Upper lobe of left lung (tissue), 6 donors: ENCODE measurements at regions not wholly inside any gene's neighbourhood (a gene's known extent, or its start where the extent isn't known, plus 50 kb on each side); places are given as distances from the start of the nearest gene placed in this dataset.

Experiments used
- ATAC-seq, 2 donors: fragments of 200-7000 bp; cut with Tn5 transposase; one replicate each; pipeline ENCODE4 v1.9.1; 2022; ENCODE audit warnings: mild to moderate bottlenecking in 2 of 2, moderate library complexity in 2 of 2; ENCODE audit not compliant: low FRiP score in 2 of 2
- DNase-seq, 2 donors: peaks; one replicate each; pipeline ENCODE4 v3.0.0-alpha.2; 2019 to 2020
- H3K27ac ChIP-seq, 4 donors: fragments of 200-600 bp; sonication (generic); one replicate each; pipeline ENCODE4 v1.5.1; 2016 to 2019
- H3K27me3 ChIP-seq, 4 donors: fragments of 200-600 bp; sonication (generic); one replicate each; pipeline ENCODE4 v1.5.1; 2017 to 2019
- H3K36me3 ChIP-seq, 4 donors: fragments of 200-600 bp; sonication (generic); one replicate each; pipeline ENCODE4 v1.5.1; 2016 to 2019
- H3K4me1 ChIP-seq, 4 donors: fragments of 200-600 bp; sonication (generic); one replicate each; pipeline ENCODE4 v1.5.1; 2018 to 2019
- H3K4me3 ChIP-seq, 4 donors: fragments of 200-600 bp; sonication (generic); one replicate each; pipeline ENCODE4 v1.5.1; 2017 to 2019; ENCODE audit warnings: mild to moderate bottlenecking in 2 of 4, moderate library complexity in 1 of 4
- H3K9me3 ChIP-seq, 4 donors: fragments of 200-600 bp; sonication (generic); one replicate each; pipeline ENCODE4 v1.5.1; 2018 to 2019
- EP300 ChIP-seq, 4 donors: sonication (generic); formaldehyde crosslinking; IDR thresholded peaks; one replicate each; pipeline ENCODE4 v1.5.1; 2017; ENCODE audit warnings: antibody characterized with exemption in 4 of 4, control low read depth in 2 of 4
- POLR2A ChIP-seq, 4 donors: fragments of 450-650 bp; IDR thresholded peaks; one replicate each; pipeline ENCODE4 v1.5.1; 2016 to 2017; ENCODE audit warnings: antibody characterized with exemption in 4 of 4, mild to moderate bottlenecking in 2 of 4
- POLR2AphosphoS5 ChIP-seq, 2 donors: sonication (generic); formaldehyde crosslinking; IDR thresholded peaks; one replicate each; pipeline ENCODE4 v1.5.1; 2017; ENCODE audit warnings: antibody characterized with exemption in 2 of 2
- WGBS, 2 donors: methylation state at CpG; one replicate each; pipeline ENCODE4 v1.1.5; 2017 to 2018; 5-methylcytosine and 5-hydroxymethylcytosine counted together
- TF ChIP-seq, protein P1 (sequence below), 6 experiments: fragments of 450-650 bp in 4 of 6; fragments of 200-600 bp in 2 of 6; sonication (generic) in 2 of 6; IDR thresholded peaks; one replicate each; pipeline ENCODE4 v1.5.1; 2016 to 2019; ENCODE audit warnings: antibody characterized with exemption in 6 of 6
- donor health status: DM: no; HTN: no; CAD: no; lungs with moderate emphysema.
- donor health status: DM: no; HTN: yes; CAD: no; lungs with severe emphysema.

DNA sequence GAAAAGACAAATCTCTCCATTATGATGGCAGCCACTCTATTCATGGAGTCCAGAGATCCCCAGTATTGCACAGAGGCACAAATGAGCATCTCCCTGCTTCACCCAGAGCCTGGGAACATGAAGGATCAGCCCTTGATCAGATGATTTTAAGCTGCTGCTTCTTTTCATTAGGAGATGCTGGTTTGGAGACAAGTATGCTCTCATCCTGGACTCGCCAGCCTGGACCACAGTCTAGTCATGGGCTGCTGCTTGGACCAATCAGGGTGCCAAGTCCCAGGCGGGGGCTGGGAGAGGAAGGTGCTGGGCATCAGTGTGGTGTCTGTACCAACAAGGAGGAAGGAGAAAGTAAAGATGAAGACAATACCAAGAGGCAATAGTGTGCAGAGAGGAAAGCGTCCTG lies 195.7 kb upstream of the FOXQ1 start:
- no peaks in the 10 kb centered on the region for H3K4me1 ChIP-seq
- no peaks in the 10 kb centered on the region for H3K27me3 ChIP-seq
- H3K27ac ChIP-seq: no peak overlapping the region
- TF ChIP-seq POLR2AphosphoS5 (IDR thresholded peaks at IDR 0.05) (no peak), EP300 (IDR thresholded peaks at IDR 0.05) (no peak), POLR2A (IDR thresholded peaks at IDR 0.05) (no peak)
- TF ChIP-seq, protein P1, sequence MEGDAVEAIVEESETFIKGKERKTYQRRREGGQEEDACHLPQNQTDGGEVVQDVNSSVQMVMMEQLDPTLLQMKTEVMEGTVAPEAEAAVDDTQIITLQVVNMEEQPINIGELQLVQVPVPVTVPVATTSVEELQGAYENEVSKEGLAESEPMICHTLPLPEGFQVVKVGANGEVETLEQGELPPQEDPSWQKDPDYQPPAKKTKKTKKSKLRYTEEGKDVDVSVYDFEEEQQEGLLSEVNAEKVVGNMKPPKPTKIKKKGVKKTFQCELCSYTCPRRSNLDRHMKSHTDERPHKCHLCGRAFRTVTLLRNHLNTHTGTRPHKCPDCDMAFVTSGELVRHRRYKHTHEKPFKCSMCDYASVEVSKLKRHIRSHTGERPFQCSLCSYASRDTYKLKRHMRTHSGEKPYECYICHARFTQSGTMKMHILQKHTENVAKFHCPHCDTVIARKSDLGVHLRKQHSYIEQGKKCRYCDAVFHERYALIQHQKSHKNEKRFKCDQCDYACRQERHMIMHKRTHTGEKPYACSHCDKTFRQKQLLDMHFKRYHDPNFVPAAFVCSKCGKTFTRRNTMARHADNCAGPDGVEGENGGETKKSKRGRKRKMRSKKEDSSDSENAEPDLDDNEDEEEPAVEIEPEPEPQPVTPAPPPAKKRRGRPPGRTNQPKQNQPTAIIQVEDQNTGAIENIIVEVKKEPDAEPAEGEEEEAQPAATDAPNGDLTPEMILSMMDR (IDR thresholded peaks at IDR 0.05): no peak
- 87 to 91% methylated on average over 3 of the region's 3 CpGs for WGBS, 2 donors
- no peaks in the 10 kb centered on the region for H3K9me3 ChIP-seq
- H3K36me3 ChIP-seq: no peaks in the 10 kb centered on the region
- no peak overlapping the region for H3K4me3 ChIP-seq
- no peak for ATAC-seq
- no peak for DNase-seq

DNA sequence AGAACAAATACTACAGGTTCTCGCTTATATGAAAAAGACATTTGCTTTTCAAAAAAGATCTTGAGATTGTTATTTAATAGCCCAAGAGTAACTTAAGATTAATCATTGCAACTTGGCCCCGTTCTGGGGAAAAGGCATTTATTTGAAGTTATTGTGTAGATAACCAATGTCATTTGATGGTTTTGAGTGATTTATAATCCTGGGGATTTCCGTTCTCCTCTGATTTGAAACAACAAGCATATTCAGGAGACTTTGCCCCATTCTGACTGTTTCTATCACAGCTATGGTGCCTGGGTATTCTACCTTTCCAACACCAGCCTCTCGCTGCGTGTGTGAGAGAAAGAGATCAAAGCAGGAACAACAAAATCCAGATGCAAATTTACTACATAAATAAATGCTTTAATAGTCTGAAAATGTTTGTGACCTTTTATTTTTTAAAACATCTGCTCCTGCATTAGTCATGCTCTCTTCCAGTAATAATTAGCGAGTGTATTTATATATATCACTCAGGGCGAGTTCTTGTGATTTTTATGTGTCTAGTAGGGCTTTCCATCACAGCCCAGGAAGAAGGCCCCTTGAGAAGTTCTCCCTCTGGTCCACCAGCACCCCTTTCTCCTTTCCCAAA lies 197.9 kb upstream of the FOXQ1 start:
- no peak overlapping the region for H3K27ac ChIP-seq
- no peaks in the 10 kb centered on the region for H3K9me3 ChIP-seq
- TF ChIP-seq POLR2A (IDR thresholded peaks at IDR 0.05): no peak
- TF ChIP-seq POLR2AphosphoS5 (IDR thresholded peaks at IDR 0.05): no peak
- TF ChIP-seq, protein P1 (IDR thresholded peaks at IDR 0.05): no peak
- TF ChIP-seq EP300 (IDR thresholded peaks at IDR 0.05): no peak
- no peak overlapping the region for H3K4me3 ChIP-seq
- WGBS, 2 donors: 79% methylated on average over 7 of the region's 7 CpGs
- ATAC-seq (no peak), DNase-seq (no peak)
- H3K36me3 ChIP-seq: no peaks in the 10 kb centered on the region
- H3K4me1 ChIP-seq: no peaks in the 10 kb centered on the region
- H3K27me3 ChIP-seq: no peaks in the 10 kb centered on the region

DNA sequence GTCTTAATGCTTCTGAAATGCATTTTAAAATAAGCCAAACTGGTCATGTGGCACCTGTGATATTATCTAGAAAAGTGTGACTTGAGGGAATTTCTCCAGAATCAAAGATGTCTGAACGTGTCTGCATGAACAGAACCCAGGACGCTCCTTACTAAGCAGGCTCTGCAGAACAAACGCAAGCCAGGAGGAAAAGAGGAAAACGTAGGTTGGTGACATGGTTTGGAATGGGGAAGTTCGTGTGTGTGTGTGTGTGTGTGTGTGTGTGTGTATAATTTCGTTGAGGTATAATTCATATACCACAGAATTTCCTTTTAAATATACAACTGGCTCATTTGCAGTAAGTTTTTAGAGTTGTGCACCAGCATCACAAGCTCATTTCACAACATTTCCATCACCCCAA lies 200.5 kb upstream of the FOXQ1 start:
- Histone ChIP-seq H3K27ac (peak overlapping the region in 1 of 4 donors; percentile 7), H3K4me1 (no peaks in the 10 kb centered on the region), H3K36me3 (no peaks in the 10 kb centered on the region), H3K4me3 (peak overlapping the region in 2 of 4 donors; percentile 8 to 9), H3K9me3 (no peaks in the 10 kb centered on the region), H3K27me3 (no peaks in the 10 kb centered on the region)
- no peak for DNase-seq
- no peak for TF ChIP-seq POLR2AphosphoS5 (IDR thresholded peaks at IDR 0.05)
- TF ChIP-seq POLR2A (IDR thresholded peaks at IDR 0.05): no peak
- TF ChIP-seq, protein P1 (IDR thresholded peaks at IDR 0.05): no peak
- no peak for TF ChIP-seq EP300 (IDR thresholded peaks at IDR 0.05)
- 37 to 62% methylated on average over 6 of the region's 6 CpGs for WGBS, 2 donors
- no peak for ATAC-seq

DNA sequence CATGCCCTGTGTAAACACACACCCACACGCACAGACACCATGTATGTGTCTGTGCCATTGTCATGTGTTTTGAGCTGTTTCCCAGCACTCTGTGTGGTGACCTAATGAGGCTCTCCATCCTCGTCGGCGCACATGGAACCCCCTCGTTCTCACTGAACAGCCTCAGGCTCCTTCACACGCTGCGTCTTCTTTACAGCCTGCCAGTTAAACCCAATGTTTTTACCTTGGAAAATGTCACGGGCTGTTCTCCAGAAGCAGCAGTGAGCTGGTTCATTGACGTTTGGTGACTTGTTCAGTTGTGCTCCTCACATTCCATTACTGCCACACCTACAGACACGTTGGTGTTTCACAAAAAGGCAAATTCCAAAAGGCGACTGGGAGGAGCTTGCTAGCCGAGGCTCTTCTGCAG lies 201.0 kb upstream of the FOXQ1 start:
- WGBS, 2 donors: 61 to 75% methylated on average over 12 of the region's 12 CpGs
- peak overlapping the region in 2 of 4 donors; percentile 7 to 9 for H3K27ac ChIP-seq
- peak in 1 of 2 donors; percentile 83 for ATAC-seq

More for the DNA sequence above, 201.0 kb upstream of the FOXQ1 start:
- no peak for DNase-seq
- Histone ChIP-seq H3K36me3 (no peaks in the 10 kb centered on the region), H3K9me3 (no peaks in the 10 kb centered on the region), H3K4me3 (peak overlapping the region in 2 of 4 donors; percentile 8 to 9), H3K27me3 (no peaks in the 10 kb centered on the region), H3K4me1 (no peaks in the 10 kb centered on the region)
- TF ChIP-seq EP300 (IDR thresholded peaks at IDR 0.05): no peak
- TF ChIP-seq POLR2A (IDR thresholded peaks at IDR 0.05): no peak
- TF ChIP-seq POLR2AphosphoS5 (IDR thresholded peaks at IDR 0.05): no peak
- TF ChIP-seq, protein P1 (IDR thresholded peaks at IDR 0.05): no peak
